22Rv1 (cell line): ENCODE measurements at regions not wholly inside any gene's neighbourhood (a gene's known extent, or its start where the extent isn't known, plus 50 kb on each side); places are given as distances from the start of the nearest gene placed in this dataset.

Experiments
- H3K27ac ChIP-seq: fragments of 450-650 bp; 2 replicates; pipeline ENCODE4 v1.5.1; 2017
- ZFX ChIP-seq: fragments of 450-650 bp; IDR thresholded peaks from 2 replicates; pipeline ENCODE4 v1.6.1; 2017; ENCODE audit warnings: antibody characterized with exemption, borderline replicate concordance
- TF ChIP-seq, protein P1 (sequence below): fragments of 450-650 bp; IDR thresholded peaks from 2 replicates; pipeline ENCODE4 v1.5.1; 2017; ENCODE audit warnings: mild to moderate bottlenecking

DNA sequence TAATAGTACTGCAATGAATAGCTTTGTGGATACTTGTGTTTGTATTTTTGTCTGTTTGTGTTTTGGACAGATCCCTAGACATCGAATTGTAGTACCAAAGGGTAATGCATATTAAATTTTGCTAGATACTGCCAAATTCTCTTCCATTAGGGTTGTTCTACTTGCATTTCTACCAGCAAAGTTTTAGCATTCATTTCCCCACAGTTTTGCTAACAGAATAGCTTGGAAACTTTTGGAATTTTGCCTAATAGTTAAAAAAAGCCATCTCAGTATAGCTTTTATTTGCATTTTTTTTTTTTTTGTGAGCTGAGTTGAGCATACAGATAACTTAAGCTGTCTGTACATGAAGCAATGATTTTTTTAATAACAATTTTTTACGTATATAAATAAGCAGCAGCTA is 1084.9 kb downstream of the ADGRL3 start:
- no peak for TF ChIP-seq ZFX
- TF ChIP-seq, protein P1, sequence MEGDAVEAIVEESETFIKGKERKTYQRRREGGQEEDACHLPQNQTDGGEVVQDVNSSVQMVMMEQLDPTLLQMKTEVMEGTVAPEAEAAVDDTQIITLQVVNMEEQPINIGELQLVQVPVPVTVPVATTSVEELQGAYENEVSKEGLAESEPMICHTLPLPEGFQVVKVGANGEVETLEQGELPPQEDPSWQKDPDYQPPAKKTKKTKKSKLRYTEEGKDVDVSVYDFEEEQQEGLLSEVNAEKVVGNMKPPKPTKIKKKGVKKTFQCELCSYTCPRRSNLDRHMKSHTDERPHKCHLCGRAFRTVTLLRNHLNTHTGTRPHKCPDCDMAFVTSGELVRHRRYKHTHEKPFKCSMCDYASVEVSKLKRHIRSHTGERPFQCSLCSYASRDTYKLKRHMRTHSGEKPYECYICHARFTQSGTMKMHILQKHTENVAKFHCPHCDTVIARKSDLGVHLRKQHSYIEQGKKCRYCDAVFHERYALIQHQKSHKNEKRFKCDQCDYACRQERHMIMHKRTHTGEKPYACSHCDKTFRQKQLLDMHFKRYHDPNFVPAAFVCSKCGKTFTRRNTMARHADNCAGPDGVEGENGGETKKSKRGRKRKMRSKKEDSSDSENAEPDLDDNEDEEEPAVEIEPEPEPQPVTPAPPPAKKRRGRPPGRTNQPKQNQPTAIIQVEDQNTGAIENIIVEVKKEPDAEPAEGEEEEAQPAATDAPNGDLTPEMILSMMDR = no peak
- no peak overlapping the region for H3K27ac ChIP-seq

DNA sequence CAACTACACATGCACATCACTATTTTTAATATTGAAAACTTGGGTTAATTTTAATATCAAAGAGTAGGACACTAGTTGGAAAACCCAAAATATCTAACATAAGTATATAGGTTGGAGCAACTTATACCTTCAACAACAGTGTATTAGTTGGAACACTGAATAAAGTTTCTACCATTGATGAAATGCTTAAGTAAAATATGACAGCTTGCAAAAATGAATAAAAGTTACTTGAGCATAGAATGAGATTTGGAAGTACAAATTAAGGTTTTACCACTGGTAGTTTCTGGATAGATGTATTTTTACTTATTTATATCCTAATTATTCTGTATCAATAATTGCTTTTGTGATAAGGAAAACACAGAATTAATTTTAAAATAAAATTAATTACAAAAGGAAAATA is 1079.6 kb downstream of the ADGRL3 start:
- H3K27ac ChIP-seq = no peak overlapping the region
- TF ChIP-seq, protein P1 = no peak
- TF ChIP-seq ZFX = no peak

DNA sequence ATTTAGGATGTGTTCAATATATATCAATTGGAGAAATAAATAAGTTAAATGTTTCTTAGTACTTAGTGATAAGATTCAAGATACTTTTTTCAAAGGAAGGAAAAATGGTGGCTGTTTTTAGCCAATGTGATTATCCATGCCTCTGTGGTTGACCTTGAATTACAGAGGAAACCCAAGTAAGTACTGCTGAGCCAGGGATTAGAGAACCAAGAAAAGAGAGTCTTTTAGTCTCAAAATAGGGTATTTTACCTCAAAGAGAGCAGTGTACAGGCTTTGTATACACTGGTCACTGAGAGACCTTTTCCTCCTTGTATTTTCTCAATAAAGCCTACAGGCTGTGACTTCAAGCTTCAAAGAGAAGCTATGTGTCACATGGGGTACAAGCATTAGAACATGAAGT is 1075.3 kb downstream of the ADGRL3 start:
- TF ChIP-seq, protein P1 = no peak
- no peak overlapping the region for H3K27ac ChIP-seq

DNA sequence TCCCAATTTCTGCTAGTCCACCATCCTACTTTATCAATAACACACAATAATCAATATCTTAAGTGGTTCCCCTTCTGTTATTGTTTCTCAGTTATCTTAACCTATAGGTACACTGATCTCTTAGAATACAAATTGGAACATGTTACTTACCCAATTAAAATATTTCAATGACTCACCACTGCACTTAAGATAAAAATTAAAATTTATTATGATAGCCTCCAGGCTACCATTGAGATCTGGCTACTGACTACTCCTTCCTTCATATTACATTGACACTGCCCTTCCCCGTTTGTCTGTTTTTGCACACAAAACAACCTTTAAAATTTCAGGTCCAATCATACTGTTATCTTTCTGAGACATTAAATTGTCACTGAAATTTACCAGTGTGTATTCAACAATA is 1074.7 kb downstream of the ADGRL3 start:
- no peak overlapping the region for H3K27ac ChIP-seq
- TF ChIP-seq, protein P1 = no peak
- no peak for TF ChIP-seq ZFX

DNA sequence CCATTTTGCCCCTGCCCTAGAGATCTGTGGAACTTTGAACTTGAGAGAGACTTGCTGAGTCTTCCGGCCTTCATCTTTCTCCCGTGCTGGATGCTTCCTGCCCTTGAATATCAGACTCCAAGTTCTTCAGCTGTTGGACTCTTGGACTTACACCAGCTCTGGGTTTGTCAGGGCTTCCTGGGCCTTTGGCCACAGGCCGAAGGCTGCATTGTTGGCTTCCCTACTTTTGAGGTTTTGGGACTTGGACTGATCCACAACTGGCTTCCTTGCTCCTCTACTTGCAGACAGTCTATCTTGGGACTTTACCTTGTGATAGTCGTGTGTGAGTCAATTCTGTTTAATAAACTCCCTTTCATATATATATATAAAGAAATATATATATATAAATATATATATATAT is 1071.0 kb downstream of the ADGRL3 start:
- TF ChIP-seq ZFX = no peak
- TF ChIP-seq, protein P1 = no peak
- H3K27ac ChIP-seq = no peak overlapping the region

DNA sequence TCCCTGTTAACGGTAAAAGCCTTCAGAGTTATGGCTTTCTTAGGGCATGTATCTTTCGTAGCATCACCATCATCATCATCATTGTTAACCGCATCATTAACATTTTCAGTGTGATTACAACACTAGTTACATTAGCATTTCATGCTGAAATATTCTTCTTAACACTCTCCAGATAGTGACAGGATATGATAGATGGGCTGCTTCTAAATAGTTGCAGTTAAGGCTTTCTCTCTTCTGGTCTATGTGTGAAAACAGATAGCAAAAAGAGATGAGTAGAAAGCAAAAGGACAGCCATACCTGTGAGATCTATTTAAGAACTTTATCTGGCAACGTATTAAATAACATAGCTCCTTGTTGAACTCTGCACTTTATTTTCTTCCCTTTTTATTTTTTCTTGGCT is 1069.8 kb downstream of the ADGRL3 start:
- TF ChIP-seq, protein P1 = no peak
- TF ChIP-seq ZFX = no peak
- H3K27ac ChIP-seq = no peak overlapping the region

DNA sequence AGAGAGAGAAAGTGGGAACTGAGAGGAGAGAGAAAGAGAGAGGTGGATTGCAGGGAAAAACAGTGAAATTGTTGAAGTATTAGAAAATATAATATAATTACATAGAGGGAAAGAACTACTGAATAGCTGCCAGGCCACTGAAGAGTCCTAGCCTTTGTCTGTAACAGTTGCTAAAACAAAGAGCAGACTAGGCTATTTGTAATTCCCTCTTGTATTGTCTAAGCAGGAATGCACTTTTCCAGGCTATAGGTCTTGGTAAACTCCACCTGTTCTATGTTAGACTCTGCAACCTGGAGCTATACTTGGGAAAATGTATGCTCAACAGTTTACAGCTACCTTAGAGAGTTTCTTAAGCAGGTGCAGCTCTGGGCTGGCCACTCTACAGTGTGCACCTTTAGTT is 1063.3 kb downstream of the ADGRL3 start:
- H3K27ac ChIP-seq = no peak overlapping the region
- TF ChIP-seq ZFX = no peak
- TF ChIP-seq, protein P1 = no peak
